ENCODE measurements at regions not wholly inside any gene's neighbourhood (a gene's known extent, or its start where the extent isn't known, plus 50 kb on each side); places are given as distances from the start of the nearest gene placed in this dataset.

GRCh38 chr7:97450516-97450915, 281.4 kb upstream of the TAC1 start:
- H3K4me1 ChIP-seq (ENCODE audit: insufficient read depth) = no peaks in the 10 kb centered on the region
- TF ChIP-seq EZH2phosphoT487 (IDR thresholded peaks at IDR 0.05; ENCODE audit: low read depth, severe bottlenecking, unreplicated experiment) = no peak
- no peak for TF ChIP-seq EZH2 (IDR thresholded peaks at IDR 0.05; ENCODE audit: borderline replicate concordance)
- TF ChIP-seq CTCF (IDR thresholded peaks at IDR 0.05; ENCODE audit: poor library complexity) = no peak
- H3K27me3 ChIP-seq = no peaks in the 10 kb centered on the region
- no peaks in the 10 kb centered on the region for H3K9me2 ChIP-seq (replicated peaks; ENCODE audit: insufficient read depth)
- 78% methylated on average over 1 of the region's 1 CpG for WGBS (ENCODE audit: low lambda C conversion rate, missing lambda C conversion rate)
- no peak overlapping the region for H2AFZ ChIP-seq
- no peaks in the 10 kb centered on the region for H3K79me2 ChIP-seq
- H3K4me2 ChIP-seq = no peak overlapping the region
- H3K4me3 ChIP-seq = no peak overlapping the region
- no peak for DNase-seq (ENCODE audit: low spot score)
- no peaks in the 10 kb centered on the region for H4K20me1 ChIP-seq (ENCODE audit: insufficient read depth, poor library complexity, severe bottlenecking)
- no peaks in the 10 kb centered on the region for H3K9me3 ChIP-seq (ENCODE audit: low read depth)
- no peak overlapping the region for H3K27ac ChIP-seq
- H3K36me3 ChIP-seq (replicated peaks; ENCODE audit: insufficient read depth, low read depth) = no peaks in the 10 kb centered on the region

DNA sequence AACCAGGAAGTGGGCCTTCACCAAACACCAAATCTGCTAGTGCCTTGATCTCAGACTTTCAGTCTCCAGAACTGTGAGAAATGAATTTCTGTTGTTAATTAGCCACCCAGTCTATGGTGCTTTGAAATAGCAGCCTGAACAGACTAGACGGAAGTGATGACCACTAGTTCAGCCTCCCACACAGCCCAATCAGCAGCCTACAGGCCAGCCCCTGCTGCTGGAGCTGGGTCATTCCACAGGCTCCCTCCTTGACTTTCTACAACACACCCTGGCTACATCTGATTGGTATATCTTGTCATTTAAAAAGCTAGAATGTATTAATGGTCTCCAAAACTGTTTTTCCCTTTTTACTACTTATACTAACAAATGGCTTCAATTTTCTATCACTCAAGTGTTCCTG, 277.2 kb upstream of the TAC1 start:
- Histone ChIP-seq H3K9me2 (replicated peaks; ENCODE audit: insufficient read depth) (no peaks in the 10 kb centered on the region), H3K27me3 (no peaks in the 10 kb centered on the region), H2AFZ (no peak overlapping the region), H3K4me1 (ENCODE audit: insufficient read depth) (no peaks in the 10 kb centered on the region), H3K4me3 (no peak overlapping the region), H3K4me2 (no peak overlapping the region), H3K27ac (no peak overlapping the region), H3K9me3 (ENCODE audit: low read depth) (no peaks in the 10 kb centered on the region), H3K79me2 (no peaks in the 10 kb centered on the region), H4K20me1 (ENCODE audit: insufficient read depth, poor library complexity, severe bottlenecking) (no peaks in the 10 kb centered on the region), H3K36me3 (replicated peaks; ENCODE audit: insufficient read depth, low read depth) (no peaks in the 10 kb centered on the region)
- WGBS (ENCODE audit: low lambda C conversion rate, missing lambda C conversion rate) = 75% methylated on average over 1 of the region's 1 CpG
- TF ChIP-seq EZH2 (IDR thresholded peaks at IDR 0.05; ENCODE audit: borderline replicate concordance) (no peak), CTCF (IDR thresholded peaks at IDR 0.05; ENCODE audit: poor library complexity) (no peak), EZH2phosphoT487 (IDR thresholded peaks at IDR 0.05; ENCODE audit: low read depth, severe bottlenecking, unreplicated experiment) (no peak)
- no peak for DNase-seq (ENCODE audit: low spot score)

DNA sequence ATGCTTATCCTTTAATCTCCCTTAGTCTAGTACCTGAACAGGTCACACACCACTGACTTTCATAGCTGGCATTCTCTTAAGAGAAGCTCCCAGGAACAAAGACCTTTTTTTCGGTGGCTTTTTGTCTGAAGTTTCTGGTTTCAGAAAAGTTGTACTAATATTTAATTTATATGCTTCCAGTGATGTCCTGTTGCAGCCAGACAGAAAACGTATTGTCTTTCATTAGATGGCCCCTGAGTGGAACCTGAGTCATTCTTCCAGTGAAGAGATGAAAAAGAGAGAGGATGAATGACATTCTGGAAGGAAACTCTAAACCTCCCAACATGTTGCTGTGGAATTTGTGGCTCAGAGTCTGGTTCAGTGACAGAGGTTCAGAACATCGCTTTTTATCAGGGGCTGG, 274.8 kb upstream of the TAC1 start:
- H3K4me1 ChIP-seq (ENCODE audit: insufficient read depth) = no peaks in the 10 kb centered on the region
- H3K9me3 ChIP-seq (ENCODE audit: low read depth) = no peaks in the 10 kb centered on the region
- H3K27me3 ChIP-seq = no peaks in the 10 kb centered on the region
- no peak overlapping the region for H3K4me3 ChIP-seq
- WGBS (ENCODE audit: low lambda C conversion rate, missing lambda C conversion rate) = 68% methylated on average over 3 of the region's 3 CpGs
- no peaks in the 10 kb centered on the region for H4K20me1 ChIP-seq (ENCODE audit: insufficient read depth, poor library complexity, severe bottlenecking)
- H3K79me2 ChIP-seq = no peaks in the 10 kb centered on the region
- no peak overlapping the region for H3K27ac ChIP-seq
- H3K9me2 ChIP-seq (replicated peaks; ENCODE audit: insufficient read depth) = no peaks in the 10 kb centered on the region
- DNase-seq (ENCODE audit: low spot score) = no peak
- no peak overlapping the region for H3K4me2 ChIP-seq
- H2AFZ ChIP-seq = no peak overlapping the region
- H3K36me3 ChIP-seq (replicated peaks; ENCODE audit: insufficient read depth, low read depth) = no peaks in the 10 kb centered on the region
- TF ChIP-seq EZH2 (IDR thresholded peaks at IDR 0.05; ENCODE audit: borderline replicate concordance) = no peak
- no peak for TF ChIP-seq EZH2phosphoT487 (IDR thresholded peaks at IDR 0.05; ENCODE audit: low read depth, severe bottlenecking, unreplicated experiment)
- TF ChIP-seq CTCF (IDR thresholded peaks at IDR 0.05; ENCODE audit: poor library complexity) = no peak

DNA sequence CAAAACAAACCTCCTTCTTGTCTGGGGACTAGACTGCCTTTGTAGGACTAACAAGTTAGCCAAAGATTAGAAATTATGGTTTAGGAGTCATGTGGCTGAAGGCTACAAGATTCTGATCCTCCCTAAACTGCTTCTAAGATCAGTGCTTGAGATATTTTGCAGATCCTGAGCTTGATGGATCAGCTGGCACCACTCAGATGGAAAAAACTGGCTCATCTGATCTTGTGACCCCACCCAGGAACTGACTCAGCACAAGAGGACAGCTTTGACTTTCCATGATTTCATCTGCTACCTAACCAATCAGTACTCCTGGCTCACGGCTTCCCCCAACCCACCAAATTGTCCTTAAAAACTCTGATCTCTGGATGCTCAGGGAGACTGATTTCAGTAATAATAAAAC, 271.5 kb upstream of the TAC1 start:
- H3K27me3 ChIP-seq = no peaks in the 10 kb centered on the region
- TF ChIP-seq CTCF (IDR thresholded peaks at IDR 0.05; ENCODE audit: poor library complexity) (no peak), EZH2 (IDR thresholded peaks at IDR 0.05; ENCODE audit: borderline replicate concordance) (no peak), EZH2phosphoT487 (IDR thresholded peaks at IDR 0.05; ENCODE audit: low read depth, severe bottlenecking, unreplicated experiment) (no peak)
- WGBS (ENCODE audit: low lambda C conversion rate, missing lambda C conversion rate) = 76% methylated on average over 1 of the region's 1 CpG

More for the DNA sequence above, 271.5 kb upstream of the TAC1 start:
- H3K4me2 ChIP-seq = no peak overlapping the region
- H3K9me2 ChIP-seq (replicated peaks; ENCODE audit: insufficient read depth) = no peaks in the 10 kb centered on the region
- DNase-seq (ENCODE audit: low spot score) = no peak
- H3K27ac ChIP-seq = no peak overlapping the region
- H3K36me3 ChIP-seq (replicated peaks; ENCODE audit: insufficient read depth, low read depth) = no peaks in the 10 kb centered on the region
- no peaks in the 10 kb centered on the region for H3K79me2 ChIP-seq
- H2AFZ ChIP-seq = no peak overlapping the region
- no peaks in the 10 kb centered on the region for H3K9me3 ChIP-seq (ENCODE audit: low read depth)
- no peak overlapping the region for H3K4me3 ChIP-seq
- H4K20me1 ChIP-seq (ENCODE audit: insufficient read depth, poor library complexity, severe bottlenecking) = no peaks in the 10 kb centered on the region
- no peaks in the 10 kb centered on the region for H3K4me1 ChIP-seq (ENCODE audit: insufficient read depth)

All from hepatocyte (in vitro differentiated cells).